ENCODE measurements at regions not wholly inside any gene's neighbourhood (a gene's known extent, or its start where the extent isn't known, plus 50 kb on each side); places are given as distances from the start of the nearest gene placed in this dataset.
A peak's percentile ranks its signal among the peaks of the same experiment; 100 is the strongest.

- Histone ChIP-seq H3K27me3 (no peaks in the 10 kb centered on the region), H3K36me3 (no peaks in the 10 kb centered on the region), H3K4me1 (no peaks in the 10 kb centered on the region), H3K9me3 (replicated peaks) (no peaks in the 10 kb centered on the region; the same call in 1 of the 2 replicates), H3K4me3 (no peak overlapping the region), H3K27ac (no peak overlapping the region)
- DNase-seq, result no peak
Measured at GRCh38 chr5:81883371-81883770, 88.5 kb upstream of the ATG10 start.

- H3K36me3 ChIP-seq, result no peaks in the 10 kb centered on the region
- H3K4me3 ChIP-seq, result no peak overlapping the region
- H3K27ac ChIP-seq, result no peak overlapping the region
- no peaks in the 10 kb centered on the region for H3K4me1 ChIP-seq
- H3K9me3 ChIP-seq (replicated peaks), result no peaks in the 10 kb centered on the region
- no peaks in the 10 kb centered on the region for H3K27me3 ChIP-seq
- no peak for DNase-seq
Measured at GRCh38 chr5:81881595-81881994, 90.2 kb upstream of the ATG10 start.

- no peak for DNase-seq
- no peaks in the 10 kb centered on the region for H3K4me1 ChIP-seq
- H3K27ac ChIP-seq, result no peak overlapping the region
- H3K27me3 ChIP-seq, result no peaks in the 10 kb centered on the region
- H3K4me3 ChIP-seq, result no peak overlapping the region
- H3K9me3 ChIP-seq (replicated peaks), result no peaks in the 10 kb centered on the region
- no peaks in the 10 kb centered on the region for H3K36me3 ChIP-seq
Measured at GRCh38 chr5:81879936-81880335, 91.9 kb upstream of the ATG10 start.

- no peaks in the 10 kb centered on the region for H3K9me3 ChIP-seq (replicated peaks)
- no peak overlapping the region for H3K4me3 ChIP-seq
- H3K4me1 ChIP-seq, result no peaks in the 10 kb centered on the region
- no peaks in the 10 kb centered on the region for H3K27me3 ChIP-seq
- H3K36me3 ChIP-seq, result no peaks in the 10 kb centered on the region
- no peak overlapping the region for H3K27ac ChIP-seq
- DNase-seq, result no peak
Measured at GRCh38 chr5:81878333-81878732, 93.5 kb upstream of the ATG10 start.

GRCh38 chr5:81866994-81867393, 104.8 kb upstream of the ATG10 start:
- Histone ChIP-seq H3K27me3 (no peaks in the 10 kb centered on the region), H3K27ac (no peak overlapping the region), H3K4me1 (no peaks in the 10 kb centered on the region), H3K9me3 (replicated peaks) (no peaks in the 10 kb centered on the region), H3K36me3 (no peaks in the 10 kb centered on the region), H3K4me3 (no peak overlapping the region)
- DNase-seq, result no peak

- Histone ChIP-seq H3K36me3 (no peaks in the 10 kb centered on the region), H3K27ac (no peak overlapping the region), H3K4me1 (no peaks in the 10 kb centered on the region; the same call in 1 of the 2 replicates), H3K27me3 (no peaks in the 10 kb centered on the region), H3K9me3 (replicated peaks) (no peaks in the 10 kb centered on the region), H3K4me3 (no peak overlapping the region)
- no peak for DNase-seq
Measured at GRCh38 chr5:81860778-81861177, 109.9 kb upstream of the SSBP2 start.

GRCh38 chr5:81859624-81860023, 108.7 kb upstream of the SSBP2 start:
- no peak for DNase-seq
- no peaks in the 10 kb centered on the region for H3K9me3 ChIP-seq (replicated peaks)
- H3K36me3 ChIP-seq, result no peaks in the 10 kb centered on the region
- no peaks in the 10 kb centered on the region; the same call in 1 of the 2 replicates for H3K4me1 ChIP-seq
- H3K27ac ChIP-seq, result no peak overlapping the region
- H3K4me3 ChIP-seq, result no peak overlapping the region
- no peaks in the 10 kb centered on the region for H3K27me3 ChIP-seq

- no peaks in the 10 kb centered on the region for H3K27me3 ChIP-seq
- no peaks in the 10 kb centered on the region for H3K36me3 ChIP-seq
- no peaks in the 10 kb centered on the region for H3K9me3 ChIP-seq (replicated peaks)
- no peak overlapping the region for H3K27ac ChIP-seq
- peak overlapping the region; percentile 7; the same call in 1 of the 2 replicates for H3K4me3 ChIP-seq
- peak; percentile 24 to 49 for DNase-seq
- peaks cover 6% of the 10 kb centered on the region; the same call in 1 of the 2 replicates for H3K4me1 ChIP-seq
Measured at GRCh38 chr5:81856948-81857928, 106.3 kb upstream of the SSBP2 start.

- Histone ChIP-seq H3K4me3 (no peak overlapping the region), H3K27me3 (no peaks in the 10 kb centered on the region), H3K4me1 (peaks cover 13% of the 10 kb centered on the region), H3K36me3 (no peaks in the 10 kb centered on the region), H3K27ac (no peak overlapping the region), H3K9me3 (replicated peaks) (no peaks in the 10 kb centered on the region)
- no peak for DNase-seq
Measured at GRCh38 chr5:81855591-81855990, 104.7 kb upstream of the SSBP2 start.

GRCh38 chr5:81854915-81855314, 104.0 kb upstream of the SSBP2 start:
- no peaks in the 10 kb centered on the region for H3K27me3 ChIP-seq
- no peak overlapping the region for H3K27ac ChIP-seq
- DNase-seq, result no peak
- H3K4me1 ChIP-seq, result peaks cover 15% of the 10 kb centered on the region
- no peaks in the 10 kb centered on the region for H3K36me3 ChIP-seq
- H3K4me3 ChIP-seq, result no peak overlapping the region
- no peaks in the 10 kb centered on the region for H3K9me3 ChIP-seq (replicated peaks)

GRCh38 chr5:81854485-81854884, 103.6 kb upstream of the SSBP2 start:
- DNase-seq, result no peak
- no peak overlapping the region for H3K4me3 ChIP-seq
- H3K36me3 ChIP-seq, result no peaks in the 10 kb centered on the region
- H3K9me3 ChIP-seq (replicated peaks), result no peaks in the 10 kb centered on the region
- H3K27me3 ChIP-seq, result no peaks in the 10 kb centered on the region
- H3K27ac ChIP-seq, result no peak overlapping the region
- peaks cover 15% of the 10 kb centered on the region for H3K4me1 ChIP-seq

GRCh38 chr5:81853030-81853357, 102.1 kb upstream of the SSBP2 start:
- Histone ChIP-seq H3K4me3 (peak overlapping the region; percentile 61), H3K4me1 (peaks cover 15% of the 10 kb centered on the region), H3K36me3 (no peaks in the 10 kb centered on the region), H3K27ac (no peak overlapping the region), H3K9me3 (replicated peaks) (no peaks in the 10 kb centered on the region), H3K27me3 (no peaks in the 10 kb centered on the region)
- no peak for DNase-seq

GRCh38 chr5:81852291-81853029, 101.6 kb upstream of the SSBP2 start:
- DNase-seq, result peak; percentile 31 to 59
- Histone ChIP-seq H3K9me3 (replicated peaks) (no peaks in the 10 kb centered on the region), H3K27me3 (no peaks in the 10 kb centered on the region), H3K4me3 (peak overlapping the region; percentile 61), H3K36me3 (no peaks in the 10 kb centered on the region), H3K27ac (no peak overlapping the region), H3K4me1 (peaks cover 15% of the 10 kb centered on the region)

- H3K4me1 ChIP-seq, result peaks cover 15% of the 10 kb centered on the region
- H3K36me3 ChIP-seq, result no peaks in the 10 kb centered on the region
- H3K4me3 ChIP-seq, result peak overlapping the region; percentile 61
- peak overlapping the region; percentile 99 for H3K27ac ChIP-seq
- H3K27me3 ChIP-seq, result no peaks in the 10 kb centered on the region
- peak; percentile 96 to 97 for DNase-seq
- H3K9me3 ChIP-seq (replicated peaks), result no peaks in the 10 kb centered on the region
Measured at GRCh38 chr5:81851481-81852178, 100.7 kb upstream of the SSBP2 start.
